ENCODE measurements at regions not wholly inside any gene's neighbourhood (a gene's known extent, or its start where the extent isn't known, plus 50 kb on each side); places are given as distances from the start of the nearest gene placed in this dataset.

GRCh38 chr5:58263296-58263695 lies 196.6 kb downstream of the PLK2 start:
- TF ChIP-seq EZH2 (IDR thresholded peaks at IDR 0.05): no peak
- no peak for TF ChIP-seq POLR2AphosphoS5 (IDR thresholded peaks at IDR 0.05; ENCODE audit: borderline replicate concordance, low read depth, low read length)

Measured in SK-N-MC (cell line).